Fibroblast of lung (primary cell): ENCODE measurements at regions not wholly inside any gene's neighbourhood (a gene's known extent, or its start where the extent isn't known, plus 50 kb on each side); places are given as distances from the start of the nearest gene placed in this dataset.

Experiments used
- CTCF ChIP-seq, 2 donors: IDR thresholded peaks in 1 of 2; conservative IDR thresholded peaks in 1 of 2; 1 replicate in 1 of 2; 2 replicates in 1 of 2; pipeline ENCODE4 v1.5.1; 2011 to 2012; ENCODE audit warnings: low read length in 2 of 2, control low read depth in 1 of 2, inconsistent platforms in 1 of 2, low read depth in 1 of 2, mild to moderate bottlenecking in 1 of 2
- EZH2 ChIP-seq: IDR thresholded peaks from 2 replicates; pipeline ENCODE4 v1.5.1; 2012; ENCODE audit warnings: low read length, control low read depth, mild to moderate bottlenecking; ENCODE audit errors: missing control alignments

GRCh38 chr10:4279655-4280054, 494.6 kb upstream of the KLF6 start:
- no peak for TF ChIP-seq CTCF (conservative IDR thresholded peaks at IDR 0.05 in 1 of 2, IDR thresholded peaks at IDR 0.05 in 1 of 2; ENCODE audit: low read depth in 1 of 2, low read length in 2 of 2)
- no peak for TF ChIP-seq EZH2
